H9 (cell line): ENCODE measurements at regions not wholly inside any gene's neighbourhood (a gene's known extent, or its start where the extent isn't known, plus 50 kb on each side); places are given as distances from the start of the nearest gene placed in this dataset.

Source experiments
- DNase-seq: peaks from one replicate; pipeline ENCODE4 v3.0.0-alpha.2; 2017
- H2AFZ ChIP-seq: one replicate; pipeline ENCODE4 v1.6.1; 2013; ENCODE audit warnings: mild to moderate bottlenecking, low read length, control low read depth, moderate library complexity
- H2AK5ac ChIP-seq: 2 replicates; pipeline ENCODE4 v1.6.1; 2013; ENCODE audit warnings: low read length, control low read depth, mixed read lengths; ENCODE audit not compliant: insufficient read length
- H2BK120ac ChIP-seq: one replicate; pipeline ENCODE4 v1.6.1; 2013; ENCODE audit warnings: low read depth, mild to moderate bottlenecking, low read length, control low read depth, inconsistent platforms; ENCODE audit not compliant: poor library complexity, severe bottlenecking
- H2BK12ac ChIP-seq: 2 replicates; pipeline ENCODE4 v1.6.1; 2013; ENCODE audit warnings: low read length, control low read depth, mixed read lengths, low read depth; ENCODE audit not compliant: insufficient read length
- H2BK15ac ChIP-seq: 2 replicates; pipeline ENCODE4 v1.6.1; 2013; ENCODE audit warnings: low read depth, low read length, control low read depth
- H2BK20ac ChIP-seq: one replicate; pipeline ENCODE4 v1.6.1; 2013; ENCODE audit warnings: low read depth, mild to moderate bottlenecking, low read length, control low read depth, inconsistent platforms; ENCODE audit not compliant: poor library complexity, severe bottlenecking
- H2BK5ac ChIP-seq: 2 replicates; pipeline ENCODE4 v1.6.1; 2013; ENCODE audit warnings: low read length, control low read depth, mixed read lengths; ENCODE audit not compliant: insufficient read length
- H3K14ac ChIP-seq: 2 replicates; pipeline ENCODE4 v1.6.1; 2013; ENCODE audit warnings: low read length, control low read depth; ENCODE audit not compliant: insufficient read depth
- H3K18ac ChIP-seq: 2 replicates; pipeline ENCODE4 v1.6.1; 2013; ENCODE audit warnings: low read depth, mild to moderate bottlenecking, mixed read lengths, low read length, control low read depth; ENCODE audit not compliant: insufficient read length
- H3K23ac ChIP-seq: 2 replicates; pipeline ENCODE4 v1.6.1; 2013; ENCODE audit warnings: low read length, control low read depth, mixed read lengths, low read depth; ENCODE audit not compliant: insufficient read length
- H3K23me2 ChIP-seq: 2 replicates; pipeline ENCODE4 v1.6.1; 2013; ENCODE audit warnings: low read depth, mild to moderate bottlenecking, mixed read lengths, low read length, control low read depth; ENCODE audit not compliant: insufficient read length, poor library complexity, severe bottlenecking
- H3K27ac ChIP-seq: 2 replicates; pipeline ENCODE4 v1.5.1; 2013; ENCODE audit warnings: low read length, control low read depth, mixed read lengths, low read depth; ENCODE audit not compliant: insufficient read length
- H3K27me3 ChIP-seq: 2 replicates; pipeline ENCODE4 v1.6.1; 2013; ENCODE audit warnings: low read length, control low read depth, inconsistent platforms; ENCODE audit not compliant: insufficient read depth
- H3K4ac ChIP-seq: 2 replicates; pipeline ENCODE4 v1.6.1; 2013; ENCODE audit warnings: low read depth, mild to moderate bottlenecking, control low read depth, inconsistent platforms, low read length, moderate library complexity
- H3K4me1 ChIP-seq: 2 replicates; pipeline ENCODE4 v1.6.1; 2013; ENCODE audit warnings: low read length, control low read depth, inconsistent platforms; ENCODE audit not compliant: insufficient read depth
- H3K4me2 ChIP-seq: 2 replicates; pipeline ENCODE4 v1.6.1; 2013; ENCODE audit warnings: low read length, control low read depth, mixed read lengths; ENCODE audit not compliant: insufficient read length, insufficient read depth
- H3K56ac ChIP-seq: 2 replicates; pipeline ENCODE4 v1.6.1; 2013; ENCODE audit warnings: low read depth, mild to moderate bottlenecking, mixed read lengths, low read length, control low read depth; ENCODE audit not compliant: insufficient read length
- H3K79me1 ChIP-seq: 2 replicates; pipeline ENCODE4 v1.6.1; 2013; ENCODE audit warnings: low read depth, mild to moderate bottlenecking, moderate library complexity, low read length, control low read depth, inconsistent platforms; ENCODE audit not compliant: insufficient read depth, poor library complexity, severe bottlenecking
- H3K79me2 ChIP-seq: 2 replicates; pipeline ENCODE4 v1.6.1; 2013; ENCODE audit warnings: low read length, control low read depth, inconsistent platforms; ENCODE audit not compliant: insufficient read depth
- H3K9ac ChIP-seq: 2 replicates; pipeline ENCODE4 v1.6.1; 2013; ENCODE audit warnings: low read length, control low read depth, mixed read lengths; ENCODE audit not compliant: insufficient read length; ENCODE audit errors: extremely low read depth
- H3K9me3 ChIP-seq: one replicate; pipeline ENCODE4 v1.6.1; 2013; ENCODE audit warnings: low read depth, low read length, inconsistent platforms; ENCODE audit not compliant: control insufficient read depth
- H3T11ph ChIP-seq: one replicate; pipeline ENCODE4 v1.6.1; 2013; ENCODE audit warnings: mild to moderate bottlenecking, low read length, control low read depth, inconsistent platforms
- H4K20me1 ChIP-seq: one replicate; pipeline ENCODE4 v1.6.1; 2013; ENCODE audit not compliant: control insufficient read depth, insufficient read length, insufficient read depth
- H4K5ac ChIP-seq: 2 replicates; pipeline ENCODE4 v1.6.1; 2013; ENCODE audit warnings: low read depth, mild to moderate bottlenecking, mixed read lengths, low read length, control low read depth; ENCODE audit not compliant: insufficient read length
- H4K8ac ChIP-seq: replicated peaks from 2 replicates; pipeline ENCODE4 v1.6.1; 2013; ENCODE audit warnings: low read length, control low read depth, mixed read lengths, low read depth; ENCODE audit not compliant: insufficient read length
- H4K91ac ChIP-seq: 2 replicates; pipeline ENCODE4 v1.6.1; 2013; ENCODE audit warnings: low read depth, mild to moderate bottlenecking, moderate library complexity, mixed read lengths, low read length, control low read depth; ENCODE audit not compliant: insufficient read length
- H3K27ac Mint-ChIP-seq, 3 experiments: 2 replicates in 2 of 3; 3 replicates in 1 of 3; pipeline ENCODE4 v1.8.0; 2020 to 2021; ENCODE audit warnings: mixed read lengths in 3 of 3, mild to moderate bottlenecking in 1 of 3, moderate library complexity in 1 of 3
- H3K27me3 Mint-ChIP-seq: 2 replicates; pipeline ENCODE4 v1.8.0; 2021; ENCODE audit warnings: low read depth, mild to moderate bottlenecking, moderate library complexity, mixed read lengths
- H3K36me3 Mint-ChIP-seq, 3 experiments: 2 replicates in 2 of 3; 3 replicates in 1 of 3; pipeline ENCODE4 v1.8.0; 2020 to 2021; ENCODE audit warnings: low read depth in 3 of 3, mixed read lengths in 3 of 3; ENCODE audit not compliant: insufficient read depth in 1 of 3
- H3K4me1 Mint-ChIP-seq, 2 experiments: 2 replicates each; pipeline ENCODE4 v1.8.0; 2020; ENCODE audit warnings: mixed read lengths in 2 of 2
- H3K4me3 Mint-ChIP-seq, 2 experiments: 2 replicates in 1 of 2; 3 replicates in 1 of 2; pipeline ENCODE4 v1.8.0; 2020 to 2021; ENCODE audit warnings: mild to moderate bottlenecking in 2 of 2, mixed read lengths in 2 of 2, moderate library complexity in 1 of 2
- H3K9me3 Mint-ChIP-seq, 2 experiments: 2 replicates in 1 of 2; 3 replicates in 1 of 2; pipeline ENCODE4 v1.8.0; 2020; ENCODE audit warnings: mild to moderate bottlenecking in 2 of 2, mixed read lengths in 2 of 2, moderate library complexity in 1 of 2
- CTCF ChIP-seq: fragments of 200-600 bp; sonication (generic); conservative IDR thresholded peaks from 3 replicates; pipeline ENCODE4 v1.8.0; 2021; ENCODE audit warnings: antibody characterized with exemption, mild to moderate bottlenecking
- WGBS: extraction: QIAGEN DNeasy Blood & Tissue Kit; methylation state at CpG from one replicate; pipeline ENCODE4 v1.1.7; 2013; ENCODE audit warnings: missing lambda C conversion rate, low lambda C conversion rate, mixed read lengths; ENCODE audit not compliant: insufficient read length; ENCODE audit errors: extremely low coverage; 5-methylcytosine and 5-hydroxymethylcytosine counted together

GRCh38 chr5:57843059-57843367, 360.4 kb upstream of the ACTBL2 start:
- Histone ChIP-seq H4K91ac (no peak overlapping the region), H3K79me1 (no peaks in the 10 kb centered on the region), H4K8ac (no peak overlapping the region), H3K9me3 (no peaks in the 10 kb centered on the region), H3T11ph (no peak overlapping the region), H3K23me2 (no peaks in the 10 kb centered on the region), H3K56ac (no peak overlapping the region), H3K4me1 (peaks cover 8% of the 10 kb centered on the region), H3K14ac (no peak overlapping the region), H2BK20ac (no peak overlapping the region), H2AK5ac (no peak overlapping the region), H3K27ac (no peak overlapping the region), H3K4ac (no peak overlapping the region), H2BK5ac (no peak overlapping the region), H2BK120ac (no peak overlapping the region), H2AFZ (no peak overlapping the region), H4K5ac (no peak overlapping the region), H3K18ac (no peak overlapping the region), H2BK15ac (no peak overlapping the region), H2BK12ac (no peak overlapping the region), H3K27me3 (no peaks in the 10 kb centered on the region), H3K79me2 (no peaks in the 10 kb centered on the region), H3K4me2 (no peak overlapping the region), H4K20me1 (no peaks in the 10 kb centered on the region), H3K9ac (no peak overlapping the region), H3K23ac (no peak overlapping the region)
- no peak overlapping the region for H3K27ac Mint-ChIP-seq
- H3K9me3 Mint-ChIP-seq: peaks cover 2 to 3% of the 10 kb centered on the region in 2 experiments; a peak in 2 of 5 replicates
- no CpG with 5 or more reads among the region's 2 CpGs for WGBS
- peaks cover 25 to 41% of the 10 kb centered on the region in 2 experiments for H3K4me1 Mint-ChIP-seq
- peaks cover 0 to 5% (median 4%) of the 10 kb centered on the region in 3 experiments; a peak in 2 of 7 replicates for H3K36me3 Mint-ChIP-seq
- no peaks in the 10 kb centered on the region for H3K27me3 Mint-ChIP-seq
- DNase-seq: no peak
- H3K4me3 Mint-ChIP-seq: no peak overlapping the region
- no peak for TF ChIP-seq CTCF
